ENCODE measurements at regions not wholly inside any gene's neighbourhood (a gene's known extent, or its start where the extent isn't known, plus 50 kb on each side); places are given as distances from the start of the nearest gene placed in this dataset.

- no peak overlapping the region for H3K4me3 ChIP-seq (ENCODE audit: low read depth, low read length)
- DNase-seq (ENCODE audit: low read depth): no peak
- TF ChIP-seq CTCF (conservative IDR thresholded peaks at IDR 0.05; ENCODE audit: low read depth, low read length): no peak
Measured at GRCh38 chr18:78732273-78733210, 247.1 kb upstream of the SALL3 start.

- TF ChIP-seq CTCF (conservative IDR thresholded peaks at IDR 0.05; ENCODE audit: low read depth, low read length): no peak
- H3K4me3 ChIP-seq (ENCODE audit: low read depth, low read length): no peak overlapping the region
- no peak for DNase-seq (ENCODE audit: low read depth)
Measured at GRCh38 chr18:78733762-78734613, 245.6 kb upstream of the SALL3 start.

- TF ChIP-seq CTCF (conservative IDR thresholded peaks at IDR 0.05; ENCODE audit: low read depth, low read length): no peak
- H3K4me3 ChIP-seq (ENCODE audit: low read depth, low read length): no peak overlapping the region
- no peak for DNase-seq (ENCODE audit: low read depth)
Measured at GRCh38 chr18:78734614-78734945, 245.0 kb upstream of the SALL3 start.

- TF ChIP-seq CTCF (conservative IDR thresholded peaks at IDR 0.05; ENCODE audit: low read depth, low read length): no peak
- H3K4me3 ChIP-seq (ENCODE audit: low read depth, low read length): no peak overlapping the region
- no peak for DNase-seq (ENCODE audit: low read depth)
Measured at GRCh38 chr18:78735131-78736014, 244.2 kb upstream of the SALL3 start.

GRCh38 chr18:78736015-78736690, 243.5 kb upstream of the SALL3 start:
- no peak for DNase-seq (ENCODE audit: low read depth)
- no peak for TF ChIP-seq CTCF (conservative IDR thresholded peaks at IDR 0.05; ENCODE audit: low read depth, low read length)
- no peak overlapping the region for H3K4me3 ChIP-seq (ENCODE audit: low read depth, low read length)
